ENCODE measurements at regions not wholly inside any gene's neighbourhood (a gene's known extent, or its start where the extent isn't known, plus 50 kb on each side); places are given as distances from the start of the nearest gene placed in this dataset.

GRCh38 chr3:41024031-41024836, 175.1 kb upstream of the CTNNB1 start:
- no peaks in the 10 kb centered on the region for H3K27me3 Mint-ChIP-seq
- no peaks in the 10 kb centered on the region for H3K4me1 Mint-ChIP-seq
- no peaks in the 10 kb centered on the region for H3K9me3 Mint-ChIP-seq
- no peak for ATAC-seq (replicated peaks)
- no peak overlapping the region for H3K27ac Mint-ChIP-seq
- no peak overlapping the region for H3K4me3 Mint-ChIP-seq
- H3K36me3 Mint-ChIP-seq (ENCODE audit: low read depth), result no peaks in the 10 kb centered on the region

GRCh38 chr3:41026394-41027177, 172.7 kb upstream of the CTNNB1 start:
- Mint-ChIP-seq H3K27ac (no peak overlapping the region), H3K36me3 (ENCODE audit: low read depth) (no peaks in the 10 kb centered on the region), H3K9me3 (no peaks in the 10 kb centered on the region), H3K4me1 (no peaks in the 10 kb centered on the region), H3K4me3 (no peak overlapping the region), H3K27me3 (no peaks in the 10 kb centered on the region)
- no peak for ATAC-seq (replicated peaks)

GRCh38 chr3:41029356-41029755, 169.9 kb upstream of the CTNNB1 start:
- ATAC-seq (replicated peaks), result no peak
- Mint-ChIP-seq H3K4me1 (no peaks in the 10 kb centered on the region), H3K9me3 (no peaks in the 10 kb centered on the region), H3K36me3 (ENCODE audit: low read depth) (no peaks in the 10 kb centered on the region), H3K27ac (no peak overlapping the region), H3K27me3 (no peaks in the 10 kb centered on the region), H3K4me3 (no peak overlapping the region)

GRCh38 chr3:41030220-41030619, 169.1 kb upstream of the CTNNB1 start:
- no peak overlapping the region for H3K4me3 Mint-ChIP-seq
- H3K27ac Mint-ChIP-seq, result no peak overlapping the region
- no peak for ATAC-seq (replicated peaks)
- H3K4me1 Mint-ChIP-seq, result no peaks in the 10 kb centered on the region
- no peaks in the 10 kb centered on the region for H3K36me3 Mint-ChIP-seq (ENCODE audit: low read depth)
- H3K27me3 Mint-ChIP-seq, result no peaks in the 10 kb centered on the region
- H3K9me3 Mint-ChIP-seq, result no peaks in the 10 kb centered on the region

- Mint-ChIP-seq H3K9me3 (no peaks in the 10 kb centered on the region), H3K4me3 (no peak overlapping the region)
- ATAC-seq (replicated peaks), result no peak
Measured at GRCh38 chr3:41031401-41031800, 167.9 kb upstream of the CTNNB1 start.

GRCh38 chr3:41033956-41034519, 165.3 kb upstream of the CTNNB1 start:
- H3K9me3 Mint-ChIP-seq, result no peaks in the 10 kb centered on the region
- no peak overlapping the region for H3K27ac Mint-ChIP-seq
- no peaks in the 10 kb centered on the region for H3K4me1 Mint-ChIP-seq
- no peaks in the 10 kb centered on the region for H3K36me3 Mint-ChIP-seq (ENCODE audit: low read depth)
- H3K4me3 Mint-ChIP-seq, result no peak overlapping the region
- H3K27me3 Mint-ChIP-seq, result peaks cover 16% of the 10 kb centered on the region
- ATAC-seq (replicated peaks), result no peak

More at GRCh38 chr3:41031401-41031800, 167.9 kb upstream of the CTNNB1 start:
- no peaks in the 10 kb centered on the region for H3K36me3 Mint-ChIP-seq (ENCODE audit: low read depth)
- H3K4me1 Mint-ChIP-seq, result no peaks in the 10 kb centered on the region
- peaks cover 2% of the 10 kb centered on the region for H3K27me3 Mint-ChIP-seq
- no peak overlapping the region for H3K27ac Mint-ChIP-seq

- ATAC-seq (replicated peaks), result no peak
- Mint-ChIP-seq H3K27me3 (peaks cover 23% of the 10 kb centered on the region), H3K9me3 (no peaks in the 10 kb centered on the region)
Measured at GRCh38 chr3:41035456-41036022, 163.8 kb upstream of the CTNNB1 start.

GRCh38 chr3:41037651-41038334, 161.5 kb upstream of the CTNNB1 start:
- Mint-ChIP-seq H3K36me3 (ENCODE audit: low read depth) (no peaks in the 10 kb centered on the region), H3K4me3 (no peak overlapping the region), H3K27ac (no peak overlapping the region), H3K4me1 (no peaks in the 10 kb centered on the region), H3K9me3 (no peaks in the 10 kb centered on the region), H3K27me3 (peaks cover 23% of the 10 kb centered on the region)
- ATAC-seq (replicated peaks), result no peak

More at GRCh38 chr3:41035456-41036022, 163.8 kb upstream of the CTNNB1 start:
- Mint-ChIP-seq H3K4me1 (no peaks in the 10 kb centered on the region), H3K4me3 (no peak overlapping the region), H3K36me3 (ENCODE audit: low read depth) (no peaks in the 10 kb centered on the region), H3K27ac (no peak overlapping the region)

GRCh38 chr3:41040256-41040655, 159.0 kb upstream of the CTNNB1 start:
- ATAC-seq (replicated peaks), result no peak
- Mint-ChIP-seq H3K4me3 (no peak overlapping the region), H3K4me1 (no peaks in the 10 kb centered on the region), H3K27me3 (peaks cover 23% of the 10 kb centered on the region), H3K9me3 (no peaks in the 10 kb centered on the region), H3K36me3 (ENCODE audit: low read depth) (no peaks in the 10 kb centered on the region), H3K27ac (no peak overlapping the region)

GRCh38 chr3:41041462-41041861, 157.8 kb upstream of the CTNNB1 start:
- peaks cover 20% of the 10 kb centered on the region for H3K27me3 Mint-ChIP-seq
- no peaks in the 10 kb centered on the region for H3K36me3 Mint-ChIP-seq (ENCODE audit: low read depth)
- H3K4me3 Mint-ChIP-seq, result no peak overlapping the region
- H3K27ac Mint-ChIP-seq, result no peak overlapping the region
- H3K9me3 Mint-ChIP-seq, result no peaks in the 10 kb centered on the region
- peak; percentile 65 for ATAC-seq (replicated peaks)
- H3K4me1 Mint-ChIP-seq, result no peaks in the 10 kb centered on the region

GRCh38 chr3:41041899-41042298, 157.4 kb upstream of the CTNNB1 start:
- no peaks in the 10 kb centered on the region for H3K9me3 Mint-ChIP-seq
- no peak overlapping the region for H3K27ac Mint-ChIP-seq
- no peak overlapping the region for H3K4me3 Mint-ChIP-seq
- no peaks in the 10 kb centered on the region for H3K36me3 Mint-ChIP-seq (ENCODE audit: low read depth)
- H3K4me1 Mint-ChIP-seq, result no peaks in the 10 kb centered on the region
- peak; percentile 43 for ATAC-seq (replicated peaks)
- peaks cover 20% of the 10 kb centered on the region for H3K27me3 Mint-ChIP-seq

GRCh38 chr3:41044523-41044922, 154.8 kb upstream of the CTNNB1 start:
- peaks cover 3% of the 10 kb centered on the region for H3K27me3 Mint-ChIP-seq
- no peaks in the 10 kb centered on the region for H3K9me3 Mint-ChIP-seq
- peak overlapping the region; percentile 17 for H3K27ac Mint-ChIP-seq
- ATAC-seq (replicated peaks), result no peak
- no peaks in the 10 kb centered on the region for H3K4me1 Mint-ChIP-seq
- H3K4me3 Mint-ChIP-seq, result no peak overlapping the region
- no peaks in the 10 kb centered on the region for H3K36me3 Mint-ChIP-seq (ENCODE audit: low read depth)

- Mint-ChIP-seq H3K36me3 (ENCODE audit: low read depth) (no peaks in the 10 kb centered on the region), H3K4me3 (no peak overlapping the region), H3K27me3 (no peaks in the 10 kb centered on the region), H3K4me1 (no peaks in the 10 kb centered on the region), H3K27ac (no peak overlapping the region), H3K9me3 (no peaks in the 10 kb centered on the region)
- ATAC-seq (replicated peaks), result no peak
Measured at GRCh38 chr3:41045491-41045890, 153.8 kb upstream of the CTNNB1 start.

- no peak for ATAC-seq (replicated peaks)
Measured at GRCh38 chr3:41050144-41050543, 149.2 kb upstream of the CTNNB1 start.

More at GRCh38 chr3:41050144-41050543, 149.2 kb upstream of the CTNNB1 start:
- Mint-ChIP-seq H3K36me3 (ENCODE audit: low read depth) (no peaks in the 10 kb centered on the region), H3K27ac (no peak overlapping the region), H3K4me3 (no peak overlapping the region), H3K9me3 (peaks cover 3% of the 10 kb centered on the region), H3K4me1 (no peaks in the 10 kb centered on the region), H3K27me3 (no peaks in the 10 kb centered on the region)
